Body of pancreas (tissue), 4 donors: ENCODE measurements at regions not wholly inside any gene's neighbourhood (a gene's known extent, or its start where the extent isn't known, plus 50 kb on each side); places are given as distances from the start of the nearest gene placed in this dataset.

ENCODE experiments used
- POLR2A ChIP-seq, 3 donors: fragments of 450-650 bp; IDR thresholded peaks; one replicate each; pipeline ENCODE4 v1.6.1; 2016; ENCODE audit warnings: antibody characterized with exemption in 3 of 3, mild to moderate bottlenecking in 2 of 3
- TF ChIP-seq, protein P1 (sequence below), 7 experiments: fragments of 450-650 bp in 4 of 7; fragments of 200-600 bp in 3 of 7; sonication (generic) in 3 of 7; IDR thresholded peaks; one replicate each; pipeline ENCODE4 v1.5.1; 2016 to 2019; ENCODE audit warnings: antibody characterized with exemption in 7 of 7

DNA sequence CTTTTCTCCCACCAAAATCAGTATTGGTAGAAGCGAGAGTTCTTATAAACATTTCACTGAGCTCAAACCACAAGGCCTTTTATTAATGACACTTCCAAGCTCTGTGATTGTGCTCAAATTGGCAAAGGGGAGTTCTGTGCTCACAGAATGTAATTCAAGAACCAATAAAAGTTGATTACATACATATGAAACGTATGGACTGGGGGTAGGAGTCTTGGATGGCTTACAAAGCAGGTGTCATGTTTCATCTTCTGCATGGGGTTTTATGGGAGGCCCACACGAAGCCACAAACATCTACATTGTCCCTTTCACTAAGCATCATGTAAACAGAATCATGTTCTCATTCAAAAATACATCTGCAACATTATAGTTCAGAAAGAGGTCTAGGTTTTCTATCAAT, 828.3 kb downstream of the VRK1 start:
- no peak for TF ChIP-seq POLR2A (IDR thresholded peaks at IDR 0.05)
- TF ChIP-seq, protein P1, sequence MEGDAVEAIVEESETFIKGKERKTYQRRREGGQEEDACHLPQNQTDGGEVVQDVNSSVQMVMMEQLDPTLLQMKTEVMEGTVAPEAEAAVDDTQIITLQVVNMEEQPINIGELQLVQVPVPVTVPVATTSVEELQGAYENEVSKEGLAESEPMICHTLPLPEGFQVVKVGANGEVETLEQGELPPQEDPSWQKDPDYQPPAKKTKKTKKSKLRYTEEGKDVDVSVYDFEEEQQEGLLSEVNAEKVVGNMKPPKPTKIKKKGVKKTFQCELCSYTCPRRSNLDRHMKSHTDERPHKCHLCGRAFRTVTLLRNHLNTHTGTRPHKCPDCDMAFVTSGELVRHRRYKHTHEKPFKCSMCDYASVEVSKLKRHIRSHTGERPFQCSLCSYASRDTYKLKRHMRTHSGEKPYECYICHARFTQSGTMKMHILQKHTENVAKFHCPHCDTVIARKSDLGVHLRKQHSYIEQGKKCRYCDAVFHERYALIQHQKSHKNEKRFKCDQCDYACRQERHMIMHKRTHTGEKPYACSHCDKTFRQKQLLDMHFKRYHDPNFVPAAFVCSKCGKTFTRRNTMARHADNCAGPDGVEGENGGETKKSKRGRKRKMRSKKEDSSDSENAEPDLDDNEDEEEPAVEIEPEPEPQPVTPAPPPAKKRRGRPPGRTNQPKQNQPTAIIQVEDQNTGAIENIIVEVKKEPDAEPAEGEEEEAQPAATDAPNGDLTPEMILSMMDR (IDR thresholded peaks at IDR 0.05): no peak
